HG02763 (cell line): ENCODE measurements at regions not wholly inside any gene's neighbourhood (a gene's known extent, or its start where the extent isn't known, plus 50 kb on each side); places are given as distances from the start of the nearest gene placed in this dataset.
"Not testable (repeated sequence)": the region's sequence is repeated elsewhere in the genome, so short reads cannot be mapped to it uniquely, and the experiment has no call there.

Source experiments
- ATAC-seq: cut with Tn5 transposase; IDR thresholded peaks from one replicate; pipeline ENCODE4 v1.9.1; 2021; ENCODE audit warnings: mild to moderate bottlenecking, moderate library complexity; ENCODE audit not compliant: unreplicated experiment

DNA sequence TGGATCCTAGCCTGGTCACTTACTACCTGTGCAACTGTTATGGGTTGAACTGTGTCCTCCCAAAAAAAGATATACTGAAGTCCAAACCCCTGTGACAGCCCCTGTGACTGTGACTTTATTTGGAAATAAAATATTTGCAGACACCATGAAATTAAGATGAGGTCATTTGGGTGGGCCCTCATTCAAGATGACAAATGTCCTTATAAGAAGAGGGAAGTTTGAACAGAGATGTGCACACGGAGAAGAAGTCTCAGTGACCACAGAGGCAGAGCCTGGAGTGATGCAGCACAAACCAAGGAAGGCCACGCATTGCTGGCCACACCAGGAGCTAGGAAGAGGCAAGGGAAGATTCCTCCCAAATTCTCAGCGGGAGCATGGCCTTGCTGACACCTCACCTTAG lies 249.7 kb upstream of the RUNX1 start:
- no peak for ATAC-seq

DNA sequence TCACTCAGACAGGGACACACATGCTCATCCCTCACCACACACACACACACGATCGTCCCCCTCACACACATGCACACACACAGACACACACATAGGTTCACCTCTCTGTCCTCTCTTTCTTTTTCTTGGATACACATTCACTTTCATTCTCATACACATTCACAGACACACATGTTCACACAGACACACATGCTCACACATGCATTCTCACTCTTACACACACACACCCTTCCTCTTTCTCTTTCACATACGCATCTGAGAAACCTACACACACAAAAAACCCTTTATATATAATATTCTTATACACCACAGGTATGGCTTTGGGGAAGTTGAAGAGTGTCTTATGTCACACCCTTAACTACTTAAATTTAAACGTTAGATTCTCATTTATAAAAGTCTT lies 248.6 kb upstream of the RUNX1 start:
- no peak for ATAC-seq

DNA sequence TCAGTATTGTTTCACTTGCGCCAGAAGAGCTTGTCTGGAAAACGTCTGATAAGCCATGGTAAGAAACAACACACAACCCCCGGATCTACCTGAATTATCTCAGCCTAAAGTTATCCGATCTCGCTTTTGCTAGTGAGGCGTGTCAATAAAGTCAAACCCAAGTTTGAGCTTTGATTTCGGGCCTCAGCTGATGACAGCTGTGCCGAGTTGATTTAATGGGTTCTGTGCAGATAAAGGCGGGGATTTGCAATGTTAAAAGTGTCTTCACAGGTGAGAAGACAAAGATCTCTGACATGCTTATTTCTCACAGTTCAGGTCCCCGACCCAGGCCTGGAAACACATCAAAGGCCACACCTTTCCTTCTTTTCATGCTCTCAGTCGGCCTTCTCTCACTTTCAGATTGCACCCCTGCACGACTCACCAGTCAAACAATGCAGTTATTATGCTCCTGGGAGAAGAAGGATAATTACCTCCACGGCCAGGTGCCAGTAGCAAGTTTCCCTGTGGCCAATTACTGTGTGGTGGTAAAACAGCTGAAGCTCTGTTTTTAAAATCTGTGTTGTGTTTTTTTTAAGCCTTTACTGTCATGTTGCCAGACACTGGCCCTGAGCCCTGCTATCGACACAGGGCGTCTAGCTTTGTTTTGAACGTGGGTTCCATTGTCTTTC lies 245.3 kb upstream of the RUNX1 start:
- no peak for ATAC-seq

DNA sequence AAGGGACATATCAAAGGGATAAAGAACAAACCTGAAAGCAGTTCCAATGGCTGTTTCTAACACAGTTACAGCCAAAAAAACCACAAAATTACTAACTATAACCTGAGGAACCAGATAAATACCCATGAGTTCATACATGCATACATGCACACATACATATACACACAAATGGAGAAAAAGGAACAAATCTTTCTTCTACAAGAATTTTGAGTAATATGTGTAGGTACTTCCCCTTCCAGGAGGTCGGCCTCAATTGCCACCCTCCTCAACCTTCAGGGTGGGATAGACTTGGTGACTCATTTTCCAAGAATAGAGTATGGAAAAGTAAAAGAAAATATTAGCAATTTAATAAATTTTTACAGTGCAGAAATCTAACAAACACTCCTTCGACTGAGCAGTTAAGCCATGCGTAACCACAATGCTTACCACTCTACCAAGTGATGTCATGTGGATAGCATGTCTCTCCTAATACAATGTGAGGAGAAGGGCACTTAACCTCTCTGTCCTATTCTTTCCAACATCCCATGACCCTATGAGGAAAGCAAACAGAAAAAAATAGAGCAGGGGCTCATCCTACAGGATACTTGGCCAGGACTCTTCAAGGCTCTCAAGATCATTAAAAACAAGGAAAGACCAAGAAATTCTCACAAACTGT lies 243.0 kb upstream of the RUNX1 start:
- no peak for ATAC-seq

DNA sequence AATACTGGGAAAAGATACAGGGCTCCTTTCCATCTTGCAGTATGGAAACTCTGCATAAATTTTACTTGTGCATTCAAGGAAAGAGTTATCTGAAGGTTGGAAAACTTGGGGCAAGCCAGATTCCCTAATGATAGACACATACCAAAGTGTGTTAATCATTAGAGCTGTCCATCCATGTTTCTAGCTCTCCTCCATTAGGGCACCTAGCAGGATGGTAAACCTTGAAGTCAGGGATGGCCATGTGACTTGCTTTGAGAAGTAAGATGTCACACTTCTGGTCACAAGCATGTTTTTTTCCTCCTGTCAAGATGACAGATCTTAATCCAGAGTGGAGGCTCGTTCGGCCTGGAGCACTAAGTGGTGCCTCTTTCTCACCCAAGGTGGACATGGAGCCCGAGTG lies 241.9 kb upstream of the RUNX1 start:
- ATAC-seq: no peak

DNA sequence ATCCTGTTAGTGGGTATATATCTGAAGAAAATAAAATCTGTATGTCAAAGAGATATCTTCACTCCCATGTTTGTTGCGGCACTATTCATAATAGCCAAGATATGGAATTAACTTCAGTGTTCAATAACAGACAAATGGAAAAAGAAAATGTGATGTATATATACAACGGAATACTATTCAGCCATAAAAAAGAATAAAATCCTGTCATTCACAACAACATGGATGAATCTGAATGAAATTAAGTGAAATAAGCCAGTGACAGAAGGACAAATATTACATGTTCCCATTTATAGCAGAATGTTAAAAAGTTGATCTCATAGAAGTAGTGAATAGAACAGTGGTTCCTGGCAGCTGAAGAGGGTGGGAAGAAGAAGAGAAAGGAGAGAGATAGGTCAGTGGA lies 239.1 kb upstream of the RUNX1 start:
- ATAC-seq: no peak

DNA sequence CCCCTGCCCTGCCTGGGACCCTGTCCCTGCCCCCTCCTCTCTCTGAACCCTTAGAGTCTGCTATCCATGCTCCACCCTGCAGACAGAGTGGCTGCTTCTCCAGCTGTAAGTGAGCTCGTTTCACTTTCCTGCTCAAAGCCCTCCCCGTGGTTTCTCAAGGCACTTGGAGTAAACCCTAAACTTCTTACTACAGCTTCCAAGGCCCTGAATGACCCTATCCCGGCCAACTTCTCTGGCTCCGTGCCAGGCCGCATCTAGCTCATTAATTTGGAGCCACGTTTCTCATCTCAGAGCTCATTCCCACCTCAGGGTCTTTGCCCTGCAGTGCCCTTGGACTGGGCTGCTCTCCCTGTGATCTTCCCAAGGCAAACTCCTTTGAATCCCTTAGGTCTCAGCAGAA lies 235.1 kb upstream of the RUNX1 start:
- no peak for ATAC-seq

DNA sequence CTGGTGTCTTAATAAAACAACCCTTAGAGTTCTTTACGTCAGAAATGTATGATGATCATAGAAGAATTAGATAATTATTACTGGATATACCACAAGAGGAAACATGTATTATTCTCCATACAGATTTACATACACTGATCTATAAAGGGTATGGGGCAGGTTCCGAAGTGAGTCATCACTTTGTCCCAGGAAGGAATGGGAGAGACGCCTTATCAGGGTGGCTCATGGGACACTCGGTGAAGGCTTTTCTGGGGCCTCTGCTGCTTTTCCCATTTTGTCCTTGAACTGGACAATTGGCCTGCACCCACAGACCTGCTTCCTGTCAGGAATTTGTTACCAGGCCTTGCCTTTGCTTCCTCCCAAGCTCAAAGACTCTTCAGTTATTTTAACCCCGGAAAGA lies 233.8 kb upstream of the RUNX1 start:
- ATAC-seq: no peak

DNA sequence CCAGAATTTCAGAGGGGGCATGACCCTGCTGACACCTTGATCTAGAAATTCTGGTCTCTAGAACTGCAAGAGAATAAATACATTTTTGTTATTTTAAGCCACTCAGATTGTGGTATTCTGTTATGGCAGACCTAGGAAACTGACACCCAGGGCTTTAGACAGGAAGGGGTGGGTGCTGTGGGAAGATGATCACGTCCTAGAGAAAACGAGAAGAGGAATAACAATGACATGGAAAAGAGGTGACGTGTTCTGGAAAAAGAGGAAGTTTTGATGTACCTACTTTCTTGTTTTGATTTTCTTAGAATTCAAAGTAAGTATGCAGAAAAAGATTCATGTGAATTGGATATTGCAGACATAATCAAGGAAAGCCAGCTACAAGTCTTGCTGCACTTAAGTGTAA lies 232.9 kb upstream of the RUNX1 start:
- no peak for ATAC-seq

DNA sequence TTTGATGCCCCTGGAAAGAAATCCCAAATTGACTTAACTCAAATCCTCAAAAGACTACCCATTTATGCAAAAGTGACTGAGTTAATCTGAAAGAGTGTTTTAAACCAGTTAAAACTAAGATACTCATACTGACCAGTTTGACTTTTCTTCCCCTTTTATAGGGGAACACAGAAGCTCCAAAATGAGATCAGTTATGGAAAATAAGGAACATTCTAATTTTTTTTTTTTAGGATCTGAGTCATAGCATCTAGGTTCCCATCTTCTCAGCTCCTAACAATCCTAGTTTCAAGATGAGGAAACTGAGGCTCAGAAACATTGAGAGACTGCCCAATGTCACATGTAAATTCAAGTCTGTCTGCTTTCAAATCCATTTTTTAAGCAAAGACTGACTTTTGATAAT lies 231.1 kb upstream of the RUNX1 start:
- no peak for ATAC-seq

DNA sequence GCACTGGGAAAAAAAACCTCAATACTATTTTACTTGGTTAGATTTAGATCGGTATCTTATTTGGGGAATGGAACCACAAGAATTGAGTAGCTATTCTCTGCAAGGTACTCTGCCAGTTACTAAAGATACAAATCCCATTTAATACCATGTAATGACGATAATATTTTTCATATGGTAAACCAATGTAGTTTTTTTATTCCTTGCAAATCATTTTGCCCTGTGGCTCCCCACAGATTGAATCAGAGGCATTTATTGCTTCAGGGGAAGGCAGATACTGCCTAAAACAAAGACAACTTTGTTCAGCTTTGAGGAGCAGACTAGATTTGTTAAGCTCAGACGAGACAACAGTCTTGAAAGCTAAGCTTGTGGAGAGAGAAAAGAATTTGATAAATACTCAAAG lies 226.7 kb upstream of the RUNX1 start:
- ATAC-seq: no peak

DNA sequence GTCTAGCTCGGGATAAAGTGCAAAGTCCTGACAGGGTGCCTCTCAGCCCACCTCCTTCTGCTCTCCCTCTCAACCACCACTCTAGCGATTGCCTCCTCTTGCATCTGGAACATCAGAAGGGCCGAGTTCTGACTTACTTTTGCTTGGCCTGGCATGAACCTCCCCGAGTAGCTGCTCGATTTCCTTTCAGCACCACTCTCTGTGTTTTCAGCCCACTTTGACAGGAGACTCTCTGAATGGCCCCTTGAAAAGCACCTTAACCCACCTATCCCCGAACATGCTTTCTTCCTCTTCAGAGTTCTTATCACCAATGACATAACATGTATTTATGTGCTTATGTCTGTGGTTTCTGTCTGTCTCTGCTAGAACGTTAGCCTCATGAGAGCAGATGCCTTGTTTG lies 225.8 kb upstream of the RUNX1 start:
- ATAC-seq: no peak

DNA sequence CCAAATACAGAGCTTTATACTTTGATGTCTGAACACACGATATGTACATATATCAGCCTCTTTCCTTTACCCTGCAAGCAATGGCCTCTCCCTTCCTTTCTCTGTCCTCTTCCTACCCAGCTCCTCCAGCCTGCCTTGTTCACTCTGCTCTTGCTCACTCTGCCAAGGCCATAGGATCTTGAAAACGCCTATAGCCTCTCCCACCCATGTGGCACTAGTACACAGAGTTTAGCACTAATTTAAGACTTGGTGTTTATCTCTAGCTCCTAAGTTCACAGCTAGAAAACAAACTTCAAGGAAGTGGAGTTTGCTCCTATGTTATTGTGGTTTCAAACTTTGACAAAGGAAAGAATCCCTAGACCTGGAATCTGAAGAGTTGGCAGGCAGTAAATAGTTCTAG lies 225.0 kb upstream of the RUNX1 start:
- no peak for ATAC-seq

DNA sequence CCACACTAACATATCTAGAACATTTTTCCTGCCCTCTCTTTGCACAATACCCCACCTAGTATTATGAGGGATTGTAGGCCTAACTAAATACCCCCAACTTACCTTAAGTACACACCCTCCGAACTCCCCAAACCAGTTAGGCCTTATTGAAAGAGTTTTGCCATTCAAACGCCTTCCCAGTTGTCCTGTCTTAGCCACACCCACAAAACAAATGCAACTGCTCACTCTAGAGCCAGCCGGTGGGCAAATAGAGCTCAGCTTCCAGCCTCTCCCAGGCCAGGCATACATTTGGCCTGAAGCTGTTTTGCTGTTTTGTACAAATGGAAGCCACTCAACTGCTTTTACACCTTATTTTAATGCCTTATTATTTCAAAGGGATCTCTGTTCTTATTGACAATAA lies 224.2 kb upstream of the RUNX1 start:
- ATAC-seq: no peak

DNA sequence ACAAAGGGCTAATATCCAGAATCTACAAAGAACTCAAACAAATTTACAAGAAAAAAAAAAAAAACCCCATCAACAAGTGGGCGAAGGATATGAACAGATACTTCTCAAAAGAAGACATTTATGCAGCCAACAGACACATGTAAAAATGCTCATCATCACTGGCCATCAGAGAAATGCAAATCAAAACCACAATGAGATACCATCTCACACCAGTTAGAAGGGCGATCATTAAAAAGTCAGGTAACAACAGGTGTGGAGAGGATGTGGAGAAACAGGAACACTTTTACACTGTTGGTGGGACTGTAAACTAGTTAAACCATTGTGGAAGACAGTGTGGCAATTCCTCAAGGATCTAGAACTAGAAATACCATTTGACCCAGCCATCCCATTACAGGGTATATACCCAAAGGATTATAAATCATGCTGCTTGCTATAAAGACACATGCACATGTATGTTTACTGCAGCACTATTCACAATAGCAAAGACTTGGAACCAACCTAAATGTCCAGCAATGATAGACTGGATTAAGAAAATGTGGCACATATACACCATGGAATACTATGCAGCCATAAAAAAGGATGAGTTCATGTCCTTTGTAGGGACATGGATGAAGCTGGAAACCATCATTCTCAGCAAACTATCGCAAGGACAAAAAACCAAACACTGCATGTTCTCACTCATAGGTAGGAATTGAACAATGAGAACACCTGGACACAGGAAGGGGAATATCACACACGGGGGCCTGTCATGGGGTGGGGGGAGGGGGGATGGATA lies 222.4 kb upstream of the RUNX1 start:
- not testable (repeated sequence) for ATAC-seq

DNA sequence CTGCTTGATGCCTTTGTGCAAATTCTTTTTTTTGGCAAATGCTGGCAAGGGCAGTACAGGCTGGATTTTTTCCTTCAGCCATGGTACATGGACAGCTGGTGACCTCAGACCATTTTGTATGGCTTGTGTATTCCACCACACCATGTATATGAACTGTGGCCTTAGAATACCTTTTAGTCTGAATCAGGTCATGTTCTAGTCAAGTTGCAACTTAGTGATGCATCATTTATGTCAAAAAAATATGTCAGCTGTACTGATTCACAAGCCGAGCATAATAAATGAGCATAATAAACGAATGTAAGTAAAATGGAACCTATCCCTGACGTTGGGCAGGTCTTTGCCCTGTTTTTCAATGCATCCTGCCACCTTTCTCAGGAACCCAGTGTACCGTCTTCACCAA lies 219.7 kb upstream of the RUNX1 start:
- ATAC-seq: no peak

DNA sequence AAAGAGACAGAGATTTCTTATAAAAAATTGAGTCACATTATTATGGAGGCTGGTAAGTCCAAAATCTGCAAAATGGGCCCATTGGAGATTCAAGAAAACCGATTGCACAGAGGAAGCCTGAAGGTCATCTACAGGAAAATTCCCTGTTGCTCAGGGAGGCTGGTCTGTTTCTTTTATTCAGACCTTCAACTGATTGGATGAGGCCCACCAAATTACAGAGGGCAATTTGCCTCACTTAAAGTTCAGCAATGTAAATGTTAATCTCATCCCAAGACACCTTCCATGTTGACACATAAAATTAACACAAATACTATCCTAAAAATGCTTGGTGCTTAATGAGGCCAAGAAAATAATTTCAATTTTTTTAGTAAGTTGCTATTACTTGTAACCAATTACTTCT lies 219.2 kb upstream of the RUNX1 start:
- no peak for ATAC-seq

DNA sequence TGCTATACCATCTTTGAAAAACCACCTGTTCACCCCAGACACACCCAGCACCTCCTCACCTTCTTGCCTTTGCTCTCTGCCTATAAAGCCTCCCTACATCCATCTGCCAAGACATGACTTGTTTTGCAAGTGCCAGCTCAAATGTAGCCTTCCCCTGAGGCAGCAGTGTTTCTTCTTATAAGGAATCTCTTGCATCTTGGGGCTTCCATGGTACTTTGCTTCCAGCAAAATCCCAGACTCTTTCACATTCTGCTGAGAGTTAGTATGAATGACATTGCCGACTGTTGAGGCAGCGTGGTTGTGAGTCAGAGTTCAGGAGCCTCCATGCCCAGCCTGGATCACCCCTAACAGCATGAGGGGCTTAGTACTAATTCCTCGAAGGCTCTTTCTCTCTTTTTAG lies 217.4 kb upstream of the RUNX1 start:
- no peak for ATAC-seq

DNA sequence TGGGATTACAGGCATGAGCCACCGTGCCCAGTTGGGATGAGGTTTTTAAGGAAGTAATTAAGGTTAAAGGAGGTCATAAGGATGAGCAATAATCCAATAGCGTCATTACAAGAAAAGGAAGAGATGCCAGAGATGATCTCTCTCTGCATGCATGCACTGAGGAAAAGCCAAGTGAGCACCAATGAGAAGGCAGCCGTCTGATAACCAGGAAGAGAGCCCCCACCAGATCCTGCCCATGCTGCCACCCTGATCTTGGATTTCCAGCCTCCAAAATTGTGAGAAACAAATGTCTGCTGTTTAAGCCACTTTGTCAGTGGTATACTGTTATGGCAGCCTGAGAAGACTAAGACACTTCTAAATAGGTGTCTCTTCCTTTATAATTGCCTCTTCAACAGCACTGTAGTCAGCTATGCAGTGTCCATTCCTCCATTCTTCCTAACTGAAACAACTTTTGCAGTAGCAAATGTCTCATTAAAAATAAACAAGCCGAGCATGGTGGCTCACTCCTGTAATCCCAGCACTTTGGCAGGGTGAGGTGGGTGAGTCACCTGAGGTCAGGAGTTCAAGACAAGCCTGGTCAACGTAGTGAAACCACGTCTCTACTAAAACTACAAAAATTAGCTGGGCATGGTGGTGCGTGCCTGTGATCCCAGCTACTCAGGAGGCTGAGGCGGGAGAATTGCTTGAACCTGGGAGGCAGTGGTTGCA lies 216.2 kb upstream of the RUNX1 start:
- ATAC-seq: no peak

DNA sequence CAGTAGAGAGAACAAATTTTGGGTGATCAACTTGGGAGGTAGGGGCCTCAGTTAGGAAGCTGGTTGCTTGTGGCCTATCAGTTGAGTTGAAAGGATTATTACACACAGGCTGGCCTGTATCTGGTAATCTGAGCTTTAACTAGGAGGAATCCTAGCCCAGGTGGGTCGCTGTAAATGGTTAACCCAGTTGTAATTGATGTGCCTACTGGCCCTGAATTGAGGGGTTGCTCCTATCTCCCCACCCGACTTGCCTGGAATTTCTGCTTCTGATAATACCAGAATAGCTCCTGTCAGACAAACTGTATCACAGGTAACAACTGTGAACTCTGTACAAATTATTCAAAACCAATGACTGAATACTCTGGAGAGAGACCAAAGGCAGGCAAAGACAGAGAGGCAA lies 210.4 kb upstream of the RUNX1 start:
- ATAC-seq: no peak

DNA sequence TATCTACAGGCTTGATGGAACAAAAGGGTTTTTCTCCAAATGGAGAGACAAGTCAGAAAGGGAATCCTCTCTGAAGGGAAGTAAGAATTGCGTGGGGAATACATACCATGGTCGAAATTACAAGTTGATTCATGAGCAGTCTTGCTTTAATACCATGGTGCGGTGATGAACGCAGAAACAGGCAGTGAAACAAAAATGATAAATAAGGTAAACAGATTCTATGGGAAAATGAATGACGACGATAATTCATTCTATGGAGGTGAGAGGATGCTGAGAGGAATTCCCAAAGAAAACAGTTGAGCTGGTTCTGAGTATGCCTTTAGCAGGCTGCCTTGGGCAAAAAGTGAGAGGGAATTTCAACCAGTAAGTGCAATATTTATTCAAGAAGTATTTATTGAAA lies 209.4 kb upstream of the RUNX1 start:
- ATAC-seq: no peak

DNA sequence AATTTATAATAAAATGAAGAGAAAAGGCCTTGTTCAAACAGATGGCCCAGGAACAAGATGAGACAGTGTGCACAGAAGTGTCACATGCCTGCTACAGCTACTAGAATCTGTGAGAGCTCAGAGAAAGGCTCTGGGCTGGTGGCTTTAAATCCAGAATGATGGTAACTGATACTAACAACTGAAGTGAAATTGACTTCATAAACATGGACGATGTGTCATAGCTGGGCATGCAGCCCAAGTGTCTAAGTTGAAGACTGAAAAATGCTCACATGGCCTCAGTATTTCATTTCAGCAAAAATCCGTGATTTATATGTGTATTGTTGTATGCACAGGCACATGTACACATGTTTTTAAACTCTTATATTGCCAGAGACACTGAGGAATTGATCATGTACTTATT lies 208.3 kb upstream of the RUNX1 start:
- no peak for ATAC-seq
